NCI-H1105 (cell line): ENCODE measurements at regions not wholly inside any gene's neighbourhood (a gene's known extent, or its start where the extent isn't known, plus 50 kb on each side); places are given as distances from the start of the nearest gene placed in this dataset.
A peak's percentile ranks its signal among the peaks of the same experiment; 100 is the strongest.
"Not testable (repeated sequence)": the region's sequence is repeated elsewhere in the genome, so short reads cannot be mapped to it uniquely, and the experiment has no call there.

Source experiments
- DNase-seq: peaks from one replicate; lab custom pipeline; 2025; lab: John Stamatoyannopoulos, UW

GRCh38 chr19:29054886-29055675 is 157.9 kb downstream of the UQCRFS1 start:
- no peak for DNase-seq

GRCh38 chr19:29048873-29049272 is 164.1 kb downstream of the UQCRFS1 start:
- DNase-seq, result no peak

GRCh38 chr19:29045679-29046254 is 167.2 kb downstream of the UQCRFS1 start:
- DNase-seq, result no peak

- no peak for DNase-seq
Observed at GRCh38 chr19:29044037-29044436, 168.9 kb downstream of the UQCRFS1 start.

GRCh38 chr19:29042450-29042849 is 170.5 kb downstream of the UQCRFS1 start:
- DNase-seq, result no peak

GRCh38 chr19:29040951-29041350 is 172.0 kb downstream of the UQCRFS1 start:
- peak; percentile 85 for DNase-seq

GRCh38 chr19:29040292-29040691 is 172.7 kb downstream of the UQCRFS1 start:
- no peak for DNase-seq

- DNase-seq, result not testable (repeated sequence)
Observed at GRCh38 chr19:29039036-29039435, 173.9 kb downstream of the UQCRFS1 start.

- DNase-seq, result no peak
Observed at GRCh38 chr19:29031216-29031615, 181.7 kb downstream of the UQCRFS1 start.

GRCh38 chr19:29029268-29029958 is 183.5 kb downstream of the UQCRFS1 start:
- no peak for DNase-seq

- DNase-seq, result no peak
Observed at GRCh38 chr19:29022599-29022998, 190.4 kb downstream of the UQCRFS1 start.

- no peak for DNase-seq
Observed at GRCh38 chr19:29022165-29022564, 190.8 kb downstream of the UQCRFS1 start.

- no peak for DNase-seq
Observed at GRCh38 chr19:29021232-29021916, 191.6 kb downstream of the UQCRFS1 start.

- DNase-seq, result no peak
Observed at GRCh38 chr19:29019403-29019802, 193.5 kb downstream of the UQCRFS1 start.

- DNase-seq, result no peak
Observed at GRCh38 chr19:29018542-29018941, 194.4 kb downstream of the UQCRFS1 start.

GRCh38 chr19:29017788-29018187 is 195.2 kb downstream of the UQCRFS1 start:
- DNase-seq, result no peak

- DNase-seq, result no peak
Observed at GRCh38 chr19:29016926-29017760, 195.8 kb downstream of the UQCRFS1 start.

GRCh38 chr19:29016353-29016752 is 196.6 kb downstream of the UQCRFS1 start:
- no peak for DNase-seq

- no peak for DNase-seq
Observed at GRCh38 chr19:29015569-29015968, 197.4 kb downstream of the UQCRFS1 start.

- no peak for DNase-seq
Observed at GRCh38 chr19:29014857-29015436, 198.0 kb downstream of the UQCRFS1 start.

GRCh38 chr19:29013988-29014387 is 199.0 kb downstream of the UQCRFS1 start:
- DNase-seq, result no peak
